GM12878 (cell line): ENCODE measurements at regions not wholly inside any gene's neighbourhood (a gene's known extent, or its start where the extent isn't known, plus 50 kb on each side); places are given as distances from the start of the nearest gene placed in this dataset.

Experiments used
- ATAC-seq: fragments of 200-7000 bp; cut with Tn5 transposase; 3 replicates; pipeline ENCODE4 v1.9.1; 2020; ENCODE audit warnings: mild to moderate bottlenecking, moderate library complexity
- BruUV-seq: library from RNA; stranded (reverse); fragments of 400-500 nt; replicated peaks from 2 replicates; lab custom pipeline; 2021; lab: Mats Ljungman, UMichigan
- CTCF ChIA-PET: fragments of 300-600 bp; sonication (Branson Sonifier 250); formaldehyde crosslinking; extraction: SDS; loops from one replicate; lab custom pipeline; 2021; ENCODE audit warnings: inconsistent platforms; lab: Yijun Ruan, JAX
- POLR2A ChIA-PET: fragments of 350-600 bp; formaldehyde crosslinking; extraction: SDS; loops from one replicate; lab custom pipeline; 2021; ENCODE audit warnings: inconsistent platforms; lab: Charles Lee
- RAD21 ChIA-PET: fragments of 300-600 bp; sonication (Branson Sonifier 250); formaldehyde crosslinking; loops from one replicate; lab custom pipeline; 2023; ENCODE audit warnings: antibody characterized with exemption; ENCODE audit not compliant: unreplicated experiment; lab: Charles Lee
- SMC1A ChIA-PET: fragments of 300-600 bp; sonication (Branson Sonifier 250); formaldehyde crosslinking; loops from one replicate; lab custom pipeline; 2023; ENCODE audit not compliant: unreplicated experiment, uncharacterized antibody; lab: Charles Lee
- DNase-seq: peaks from one replicate; pipeline ENCODE4 v3.0.0-alpha.2; 2011; ENCODE audit warnings: low read depth, low spot score
- FAIRE-seq: peaks from 3 replicates; lab custom pipeline; 2011; peaks lifted over from hg19 to GRCh38; lab: Jason Lieb, UNC
- H2AFZ ChIP-seq: 2 replicates; pipeline ENCODE4 v1.6.0; 2011; ENCODE audit warnings: low read depth, low read length, control low read depth; ENCODE audit not compliant: control insufficient read depth
- H3K27ac ChIP-seq: 2 replicates; pipeline ENCODE4 v1.5.1; 2011; ENCODE audit warnings: control low read depth; ENCODE audit not compliant: control insufficient read depth, insufficient read depth
- H3K27me3 ChIP-seq, 2 experiments: replicated peaks in 1 of 2; 2 replicates each; pipeline versions ENCODE4 v1.6.0 to v1.6.1; 2011; ENCODE audit warnings: low read length in 1 of 2; ENCODE audit not compliant: control insufficient read depth in 2 of 2, insufficient read depth in 2 of 2
- H3K36me3 ChIP-seq, 2 experiments: 2 replicates each; pipeline ENCODE4 v1.5.1; 2011; ENCODE audit warnings: low read length in 1 of 2; ENCODE audit not compliant: control insufficient read depth in 2 of 2, insufficient read depth in 2 of 2
- H3K4me1 ChIP-seq: 2 replicates; pipeline ENCODE4 v1.6.1; 2011; ENCODE audit warnings: mild to moderate bottlenecking, low read length, moderate library complexity, mixed read lengths; ENCODE audit not compliant: control insufficient read depth, insufficient read depth
- H3K4me2 ChIP-seq: 2 replicates; pipeline ENCODE4 v1.6.0; 2011; ENCODE audit warnings: control low read depth; ENCODE audit not compliant: control insufficient read depth, insufficient read depth
- H3K4me3 ChIP-seq: fragments of 200-600 bp; sonication (generic); 2 replicates; pipeline ENCODE4 v1.5.1; 2016
- H3K79me2 ChIP-seq: 2 replicates; pipeline ENCODE4 v1.6.0; 2011; ENCODE audit warnings: low read length; ENCODE audit not compliant: control insufficient read depth, insufficient read depth
- H3K9ac ChIP-seq: 2 replicates; pipeline ENCODE4 v1.8.0; 2011; ENCODE audit warnings: low read length, control low read depth, mixed read lengths; ENCODE audit not compliant: control insufficient read depth, insufficient read depth
- H3K9me3 ChIP-seq: replicated peaks from 3 replicates; pipeline ENCODE4 v1.5.1; 2011; ENCODE audit warnings: mild to moderate bottlenecking, low read length; ENCODE audit not compliant: control insufficient read depth, insufficient read depth
- H4K20me1 ChIP-seq: 2 replicates; pipeline ENCODE4 v1.6.0; 2011; ENCODE audit not compliant: control insufficient read depth, insufficient read depth
- BCL11A ChIP-seq: IDR thresholded peaks from 2 replicates; pipeline ENCODE4 v1.6.1; 2011; ENCODE audit warnings: low read depth, low read length
- CHD1 ChIP-seq: IDR thresholded peaks from 2 replicates; pipeline ENCODE4 v1.6.1; 2012; ENCODE audit warnings: low read depth, low read length, improper control_type of control experiment
- CHD2 ChIP-seq: IDR thresholded peaks from 2 replicates; pipeline ENCODE4 v1.6.1; 2011; ENCODE audit warnings: low read depth, low read length, improper control_type of control experiment, borderline replicate concordance
- CUX1 ChIP-seq: IDR thresholded peaks from 2 replicates; pipeline ENCODE4 v1.6.1; 2012; ENCODE audit warnings: improper control_type of control experiment, low read depth, low read length; ENCODE audit not compliant: insufficient replicate concordance
- EZH2 ChIP-seq: IDR thresholded peaks from 2 replicates; pipeline ENCODE4 v1.6.1; 2012; ENCODE audit warnings: low read depth, mild to moderate bottlenecking, control low read depth, inconsistent platforms, low read length, borderline replicate concordance; ENCODE audit not compliant: control insufficient read depth
- HDGF ChIP-seq: fragments of 450-650 bp; IDR thresholded peaks from 2 replicates; pipeline ENCODE4 v1.6.1; 2016; ENCODE audit warnings: antibody characterized with exemption
- MYB ChIP-seq: fragments of 150-350 bp; IDR thresholded peaks from 2 replicates; pipeline ENCODE4 v1.6.1; 2014; ENCODE audit warnings: mild to moderate bottlenecking, low read depth, low read length, borderline replicate concordance
- PBX3 ChIP-seq: IDR thresholded peaks from 2 replicates; pipeline ENCODE4 v1.6.1; 2011; ENCODE audit warnings: mild to moderate bottlenecking, low read depth, low read length, moderate library complexity; ENCODE audit not compliant: insufficient replicate concordance
- PKNOX1 ChIP-seq: fragments of 450-650 bp; IDR thresholded peaks from 2 replicates; pipeline ENCODE4 v1.6.1; 2016; ENCODE audit warnings: mild to moderate bottlenecking
- RB1 ChIP-seq: fragments of 450-650 bp; formaldehyde crosslinking; IDR thresholded peaks from 2 replicates; pipeline ENCODE4 v1.6.1; 2017; ENCODE audit warnings: mild to moderate bottlenecking, borderline replicate concordance
- SIN3A ChIP-seq: IDR thresholded peaks from 2 replicates; pipeline ENCODE4 v1.6.1; 2012; ENCODE audit warnings: low read depth, low read length, improper control_type of control experiment
- SMAD5 ChIP-seq: IDR thresholded peaks from 2 replicates; pipeline ENCODE4 v1.6.1; 2016; ENCODE audit warnings: antibody characterized with exemption, low read depth
- SRF ChIP-seq, 2 experiments: IDR thresholded peaks; 2 replicates each; pipeline ENCODE4 v1.6.1; 2011; ENCODE audit warnings: low read depth in 2 of 2, low read length in 2 of 2, mild to moderate bottlenecking in 1 of 2, moderate library complexity in 1 of 2
- ZBTB11 ChIP-seq: fragments of 450-650 bp; formaldehyde crosslinking; IDR thresholded peaks from 2 replicates; pipeline ENCODE4 v1.5.0; 2022; ENCODE audit warnings: mild to moderate bottlenecking, missing genetic modification characterization
- WGBS: methylation state at CpG from one replicate; pipeline ENCODE4 v1.1.6; 2016; ENCODE audit warnings: low lambda C conversion rate; ENCODE audit not compliant: insufficient replicate concordance, insufficient coverage; ENCODE audit errors: missing lambda C conversion rate; 5-methylcytosine and 5-hydroxymethylcytosine counted together
- in situ Hi-C: fragments of 300-500 bp; cut with MboI; formaldehyde crosslinking; loops from 9 replicates; pipeline ENCODE4 v1.14.3; 2018; ENCODE audit warnings: mixed read lengths
- intact Hi-C: fragments of 100-400 bp; cut with micrococcal nuclease; formaldehyde crosslinking; loops from one replicate; pipeline ENCODE4 v1.14.2; 2022; ENCODE audit not compliant: unreplicated experiment

GRCh38 chr3:159788291-159788690, 200.3 kb upstream of the IL12A start:
- ChIA-PET RAD21 (interaction anchor here (1.6 kb wide), 1 partner anchor 17 kb away, joined by 4 read pairs; no protein-coding TSS in a partner anchor), POLR2A (no interaction called here), CTCF (no interaction called here), SMC1A (interaction anchor here (0.9 kb wide), 1 partner anchor 20 kb away, joined by 4 read pairs; no protein-coding TSS in a partner anchor)
- in situ Hi-C loops (no loop called here), intact Hi-C loops (no loop called here)
- Histone ChIP-seq H3K4me2 (no peak overlapping the region), H2AFZ (no peak overlapping the region), H3K79me2 (no peaks in the 10 kb centered on the region), H3K27me3 (no peaks in the 10 kb centered on the region), H3K9me3 (no peaks in the 10 kb centered on the region), H3K4me3 (no peak overlapping the region), H3K9ac (no peak overlapping the region), H3K27ac (no peak overlapping the region), H4K20me1 (no peaks in the 10 kb centered on the region), H3K4me1 (no peaks in the 10 kb centered on the region; the same call in 1 of the 2 replicates), H3K36me3 (no peaks in the 10 kb centered on the region)
- 31% methylated on average over 3 of the region's 3 CpGs for WGBS
- no peak for ATAC-seq
- no TSS peak for BruUV-seq
- DNase-seq, result no peak
- no peak for FAIRE-seq
- no peak for TF ChIP-seq CHD1
- no peak for TF ChIP-seq CHD2
- no peak for TF ChIP-seq ZBTB11 (CRISPR knock-in tag)
- TF ChIP-seq CUX1, result no peak
- no peak for TF ChIP-seq PBX3
- no peak for TF ChIP-seq EZH2
- no peak for TF ChIP-seq SRF (IDR thresholded peaks at IDR 0.05; ENCODE audit: low read depth in 2 of 2, low read length in 2 of 2)
- no peak for TF ChIP-seq PKNOX1
- TF ChIP-seq BCL11A, result no peak
- TF ChIP-seq SMAD5, result no peak
- no peak for TF ChIP-seq RB1
- no peak for TF ChIP-seq HDGF
- no peak for TF ChIP-seq SIN3A
- no peak for TF ChIP-seq MYB
